ENCODE measurements at regions not wholly inside any gene's neighbourhood (a gene's known extent, or its start where the extent isn't known, plus 50 kb on each side); places are given as distances from the start of the nearest gene placed in this dataset.

GRCh38 chr5:165201369-165201768 lies 1696.0 kb downstream of the MAT2B start:
- TF ChIP-seq CTCF (IDR thresholded peaks at IDR 0.05) (no peak), POLR2A (IDR thresholded peaks at IDR 0.05) (no peak)
